ENCODE measurements at regions not wholly inside any gene's neighbourhood (a gene's known extent, or its start where the extent isn't known, plus 50 kb on each side); places are given as distances from the start of the nearest gene placed in this dataset.

DNA sequence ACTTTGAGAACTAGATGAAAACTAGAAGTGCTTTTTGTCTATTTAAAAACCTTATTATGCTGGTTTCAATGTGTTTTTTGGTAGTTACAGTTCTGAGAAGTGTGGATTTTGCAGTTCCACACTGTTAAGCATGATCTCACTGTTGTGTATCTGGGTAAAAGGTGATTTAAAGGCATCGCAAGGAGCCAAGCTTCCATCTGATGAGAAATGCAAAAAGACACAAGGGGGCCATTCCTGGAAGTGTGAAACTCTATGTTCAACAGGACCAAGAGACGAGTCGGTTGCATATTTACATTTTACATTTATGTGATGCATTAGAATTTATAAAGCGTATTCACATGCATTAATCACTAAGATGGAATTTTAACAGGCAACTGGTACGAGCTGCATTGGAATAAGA, 490.8 kb downstream of the NPIPA7 start:
- TF ChIP-seq ZNF239 (tag by site-specific recombination; IDR thresholded peaks at IDR 0.05) = no peak
- no peak for TF ChIP-seq ZNF747 (tag by site-specific recombination; IDR thresholded peaks at IDR 0.05)
- no peak for TF ChIP-seq ZNF433 (tag by site-specific recombination; IDR thresholded peaks at IDR 0.05; ENCODE audit: low read depth)
- no peak for TF ChIP-seq YY1 (tag by site-specific recombination; IDR thresholded peaks at IDR 0.05)
- no peak for TF ChIP-seq ZNF10 (tag by site-specific recombination; IDR thresholded peaks at IDR 0.05)
- no peak for TF ChIP-seq KLF10 (tag by site-specific recombination; IDR thresholded peaks at IDR 0.05)
- TF ChIP-seq ZNF423 (tag by site-specific recombination; IDR thresholded peaks at IDR 0.05) = no peak
- no peak for TF ChIP-seq ZEB2 (tag by site-specific recombination; IDR thresholded peaks at IDR 0.05)
- no peak for TF ChIP-seq PRDM1 (tag by site-specific recombination; IDR thresholded peaks at IDR 0.05)
- no peak for TF ChIP-seq ZNF248 (tag by site-specific recombination; IDR thresholded peaks at IDR 0.05)
- no peak for TF ChIP-seq ZNF843 (tag by site-specific recombination; IDR thresholded peaks at IDR 0.05)
- TF ChIP-seq, protein P1, sequence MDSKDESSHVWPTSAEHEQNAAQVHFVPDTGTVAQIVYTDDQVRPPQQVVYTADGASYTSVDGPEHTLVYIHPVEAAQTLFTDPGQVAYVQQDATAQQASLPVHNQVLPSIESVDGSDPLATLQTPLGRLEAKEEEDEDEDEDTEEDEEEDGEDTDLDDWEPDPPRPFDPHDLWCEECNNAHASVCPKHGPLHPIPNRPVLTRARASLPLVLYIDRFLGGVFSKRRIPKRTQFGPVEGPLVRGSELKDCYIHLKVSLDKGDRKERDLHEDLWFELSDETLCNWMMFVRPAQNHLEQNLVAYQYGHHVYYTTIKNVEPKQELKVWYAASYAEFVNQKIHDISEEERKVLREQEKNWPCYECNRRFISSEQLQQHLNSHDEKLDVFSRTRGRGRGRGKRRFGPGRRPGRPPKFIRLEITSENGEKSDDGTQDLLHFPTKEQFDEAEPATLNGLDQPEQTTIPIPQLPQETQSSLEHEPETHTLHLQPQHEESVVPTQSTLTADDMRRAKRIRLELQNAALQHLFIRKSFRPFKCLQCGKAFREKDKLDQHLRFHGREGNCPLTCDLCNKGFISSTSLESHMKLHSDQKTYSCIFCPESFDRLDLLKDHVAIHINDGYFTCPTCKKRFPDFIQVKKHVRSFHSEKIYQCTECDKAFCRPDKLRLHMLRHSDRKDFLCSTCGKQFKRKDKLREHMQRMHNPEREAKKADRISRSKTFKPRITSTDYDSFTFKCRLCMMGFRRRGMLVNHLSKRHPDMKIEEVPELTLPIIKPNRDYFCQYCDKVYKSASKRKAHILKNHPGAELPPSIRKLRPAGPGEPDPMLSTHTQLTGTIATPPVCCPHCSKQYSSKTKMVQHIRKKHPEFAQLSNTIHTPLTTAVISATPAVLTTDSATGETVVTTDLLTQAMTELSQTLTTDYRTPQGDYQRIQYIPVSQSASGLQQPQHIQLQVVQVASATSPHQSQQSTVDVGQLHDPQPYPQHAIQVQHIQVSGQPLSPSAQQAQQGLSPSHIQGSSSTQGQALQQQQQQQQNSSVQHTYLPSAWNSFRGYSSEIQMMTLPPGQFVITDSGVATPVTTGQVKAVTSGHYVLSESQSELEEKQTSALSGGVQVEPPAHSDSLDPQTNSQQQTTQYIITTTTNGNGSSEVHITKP (tag by site-specific recombination; IDR thresholded peaks at IDR 0.05) = no peak
- TF ChIP-seq, protein P2, sequence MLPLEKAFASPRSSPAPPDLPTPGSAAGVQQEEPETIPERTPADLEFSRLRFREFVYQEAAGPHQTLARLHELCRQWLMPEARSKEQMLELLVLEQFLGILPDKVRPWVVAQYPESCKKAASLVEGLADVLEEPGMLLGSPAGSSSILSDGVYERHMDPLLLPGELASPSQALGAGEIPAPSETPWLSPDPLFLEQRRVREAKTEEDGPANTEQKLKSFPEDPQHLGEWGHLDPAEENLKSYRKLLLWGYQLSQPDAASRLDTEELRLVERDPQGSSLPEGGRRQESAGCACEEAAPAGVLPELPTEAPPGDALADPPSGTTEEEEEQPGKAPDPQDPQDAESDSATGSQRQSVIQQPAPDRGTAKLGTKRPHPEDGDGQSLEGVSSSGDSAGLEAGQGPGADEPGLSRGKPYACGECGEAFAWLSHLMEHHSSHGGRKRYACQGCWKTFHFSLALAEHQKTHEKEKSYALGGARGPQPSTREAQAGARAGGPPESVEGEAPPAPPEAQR (tag by site-specific recombination; IDR thresholded peaks at IDR 0.05) = no peak
- TF ChIP-seq KLF1 (tag by site-specific recombination; IDR thresholded peaks at IDR 0.05) = no peak
- no peak for TF ChIP-seq BCL11B (tag by site-specific recombination; IDR thresholded peaks at IDR 0.05; ENCODE audit: low read depth)
- no peak for TF ChIP-seq ZNF571 (tag by site-specific recombination; IDR thresholded peaks at IDR 0.05)
- TF ChIP-seq ZNF768 (tag by site-specific recombination; IDR thresholded peaks at IDR 0.05) = no peak
- H3K36me3 ChIP-seq (ENCODE audit: control insufficient read depth in 2 of 2, insufficient read depth in 1 of 2, low read length in 2 of 2) = no peaks in the 10 kb centered on the region
- no peak overlapping the region for H3K27ac ChIP-seq (ENCODE audit: extremely low read depth, low read depth, low read length)
- H3K9me3 ChIP-seq (ENCODE audit: control insufficient read depth, insufficient read depth, low read depth, low read length) = no peaks in the 10 kb centered on the region
- no peaks in the 10 kb centered on the region for H3K4me1 ChIP-seq (ENCODE audit: control insufficient read depth, insufficient read depth, low read length)
- ChIA-PET CTCF (interaction anchor here (0.6 kb wide), 1 partner anchor 607 kb away, joined by 3 read pairs; no protein-coding TSS in a partner anchor), POLR2A (no interaction called here)
- H3K4me3 ChIP-seq (ENCODE audit: low read depth, low read length) = no peak overlapping the region

DNA sequence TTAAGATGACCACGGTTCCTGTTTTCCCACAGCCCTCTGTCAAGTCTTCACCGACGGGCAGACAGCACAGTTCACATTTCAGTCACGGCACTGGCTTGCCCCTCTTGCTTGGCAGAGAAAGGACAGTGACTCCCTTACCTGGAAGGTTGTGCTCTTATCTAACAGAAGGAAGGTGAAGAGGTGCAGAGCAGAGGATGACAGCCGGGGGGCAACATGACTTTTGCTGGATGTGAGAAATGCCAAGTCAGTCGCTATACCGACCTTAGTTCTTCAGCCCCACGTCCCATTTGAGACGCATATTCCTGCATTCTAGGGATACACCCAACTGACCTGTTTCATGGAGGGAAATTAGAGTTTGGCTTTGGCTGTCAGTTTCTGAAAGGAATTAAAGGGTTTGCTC, 492.3 kb downstream of the NPIPA7 start:
- no peak for TF ChIP-seq ZNF654 (tag by site-specific recombination; IDR thresholded peaks at IDR 0.05; ENCODE audit: low read depth)
- no peak for TF ChIP-seq ZSCAN16 (tag by site-specific recombination; IDR thresholded peaks at IDR 0.05)
- H3K9me3 ChIP-seq (ENCODE audit: control insufficient read depth, insufficient read depth, low read depth, low read length) = no peaks in the 10 kb centered on the region
- POLR2A ChIA-PET = no interaction called here
- H3K4me3 ChIP-seq (ENCODE audit: low read depth, low read length) = no peak overlapping the region
- no peak overlapping the region for H3K27ac ChIP-seq (ENCODE audit: extremely low read depth, low read depth, low read length)
- no peaks in the 10 kb centered on the region for H3K36me3 ChIP-seq (ENCODE audit: control insufficient read depth in 2 of 2, insufficient read depth in 1 of 2, low read length in 2 of 2)
- CTCF ChIA-PET = no interaction called here
- no peaks in the 10 kb centered on the region for H3K4me1 ChIP-seq (ENCODE audit: control insufficient read depth, insufficient read depth, low read length)

DNA sequence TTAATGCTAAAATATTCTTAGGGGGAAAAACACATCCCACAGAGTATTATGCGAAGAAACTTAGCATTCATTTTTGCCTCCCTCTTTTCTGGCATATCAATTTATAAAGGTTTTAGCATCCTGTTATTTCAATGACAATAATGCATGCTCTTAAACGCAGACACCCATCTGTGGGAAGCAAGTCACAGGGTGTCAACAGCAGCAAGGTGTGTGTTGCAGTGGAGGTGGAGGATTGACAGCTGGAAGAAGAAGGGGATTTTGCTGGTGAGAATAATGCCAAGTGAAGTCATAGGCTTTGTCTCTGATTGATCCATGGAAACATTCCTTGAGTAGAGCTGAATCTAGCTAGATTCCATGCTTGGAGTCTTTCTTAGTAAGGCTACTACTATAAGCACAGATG, 498.1 kb downstream of the NPIPA7 start:
- ChIA-PET CTCF (no interaction called here), POLR2A (no interaction called here)
- TF ChIP-seq ZNF544 (tag by site-specific recombination; IDR thresholded peaks at IDR 0.05) (no peak), ZNF621 (tag by site-specific recombination; IDR thresholded peaks at IDR 0.05) (no peak), ZNF394 (tag by site-specific recombination; IDR thresholded peaks at IDR 0.05; ENCODE audit: borderline replicate concordance) (no peak), ZBTB1 (tag by site-specific recombination; IDR thresholded peaks at IDR 0.05) (no peak), ZFP41 (tag by site-specific recombination; IDR thresholded peaks at IDR 0.05; ENCODE audit: borderline replicate concordance) (no peak)
- TF ChIP-seq, protein P3, sequence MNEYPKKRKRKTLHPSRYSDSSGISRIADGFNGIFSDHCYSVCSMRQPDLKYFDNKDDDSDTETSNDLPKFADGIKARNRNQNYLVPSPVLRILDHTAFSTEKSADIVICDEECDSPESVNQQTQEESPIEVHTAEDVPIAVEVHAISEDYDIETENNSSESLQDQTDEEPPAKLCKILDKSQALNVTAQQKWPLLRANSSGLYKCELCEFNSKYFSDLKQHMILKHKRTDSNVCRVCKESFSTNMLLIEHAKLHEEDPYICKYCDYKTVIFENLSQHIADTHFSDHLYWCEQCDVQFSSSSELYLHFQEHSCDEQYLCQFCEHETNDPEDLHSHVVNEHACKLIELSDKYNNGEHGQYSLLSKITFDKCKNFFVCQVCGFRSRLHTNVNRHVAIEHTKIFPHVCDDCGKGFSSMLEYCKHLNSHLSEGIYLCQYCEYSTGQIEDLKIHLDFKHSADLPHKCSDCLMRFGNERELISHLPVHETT (tag by site-specific recombination; IDR thresholded peaks at IDR 0.05) = no peak
- TF ChIP-seq, protein P4, sequence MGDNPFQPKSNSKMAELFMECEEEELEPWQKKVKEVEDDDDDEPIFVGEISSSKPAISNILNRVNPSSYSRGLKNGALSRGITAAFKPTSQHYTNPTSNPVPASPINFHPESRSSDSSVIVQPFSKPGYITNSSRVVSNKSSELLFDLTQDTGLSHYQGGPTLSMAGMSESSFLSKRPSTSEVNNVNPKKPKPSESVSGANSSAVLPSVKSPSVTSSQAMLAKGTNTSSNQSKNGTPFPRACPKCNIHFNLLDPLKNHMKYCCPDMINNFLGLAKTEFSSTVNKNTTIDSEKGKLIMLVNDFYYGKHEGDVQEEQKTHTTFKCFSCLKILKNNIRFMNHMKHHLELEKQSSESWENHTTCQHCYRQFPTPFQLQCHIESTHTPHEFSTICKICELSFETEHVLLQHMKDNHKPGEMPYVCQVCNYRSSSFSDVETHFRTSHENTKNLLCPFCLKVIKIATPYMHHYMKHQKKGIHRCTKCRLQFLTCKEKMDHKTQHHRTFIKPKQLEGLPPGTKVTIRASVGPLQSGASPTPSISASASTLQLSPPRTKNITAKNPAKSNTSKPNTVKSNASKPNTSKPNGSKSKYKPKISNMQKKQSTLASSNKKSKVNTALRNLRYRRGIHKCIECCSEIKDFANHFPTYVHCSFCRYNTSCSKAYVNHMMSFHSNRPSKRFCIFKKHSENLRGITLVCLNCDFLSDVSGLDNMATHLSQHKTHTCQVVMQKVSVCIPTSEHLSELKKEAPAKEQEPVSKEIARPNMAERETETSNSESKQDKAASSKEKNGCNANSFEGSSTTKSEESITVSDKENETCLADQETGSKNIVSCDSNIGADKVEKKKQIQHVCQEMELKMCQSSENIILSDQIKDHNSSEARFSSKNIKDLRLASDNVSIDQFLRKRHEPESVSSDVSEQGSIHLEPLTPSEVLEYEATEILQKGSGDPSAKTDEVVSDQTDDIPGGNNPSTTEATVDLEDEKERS (tag by site-specific recombination; IDR thresholded peaks at IDR 0.05) = no peak

More for the DNA sequence above, 498.1 kb downstream of the NPIPA7 start:
- H3K4me1 ChIP-seq (ENCODE audit: control insufficient read depth, insufficient read depth, low read length) = no peaks in the 10 kb centered on the region
- no peaks in the 10 kb centered on the region for H3K36me3 ChIP-seq (ENCODE audit: control insufficient read depth in 2 of 2, insufficient read depth in 1 of 2, low read length in 2 of 2)
- no peak overlapping the region for H3K4me3 ChIP-seq (ENCODE audit: low read depth, low read length)
- H3K9me3 ChIP-seq (ENCODE audit: control insufficient read depth, insufficient read depth, low read depth, low read length) = no peaks in the 10 kb centered on the region
- H3K27ac ChIP-seq (ENCODE audit: extremely low read depth, low read depth, low read length) = no peak overlapping the region

Data from HEK293 (cell line).